NB4 (cell line): ENCODE measurements at regions not wholly inside any gene's neighbourhood (a gene's known extent, or its start where the extent isn't known, plus 50 kb on each side); places are given as distances from the start of the nearest gene placed in this dataset.

Experiments
- MYC ChIP-seq: IDR thresholded peaks from 2 replicates; pipeline ENCODE4 v1.6.1; 2011; ENCODE audit warnings: low read depth, low read length
- POLR2A ChIP-seq: IDR thresholded peaks from 2 replicates; pipeline ENCODE4 v1.6.1; 2011; ENCODE audit warnings: mild to moderate bottlenecking; ENCODE audit not compliant: insufficient read length; ENCODE audit errors: extremely low read depth
- TF ChIP-seq, protein P1 (sequence below): IDR thresholded peaks from one replicate; pipeline ENCODE4 v1.5.1; 2012; ENCODE audit warnings: low read depth, low read length
- TF ChIP-seq, protein P2 (sequence below): IDR thresholded peaks from 2 replicates; pipeline ENCODE4 v1.6.1; 2011; ENCODE audit warnings: low read depth, low read length

DNA sequence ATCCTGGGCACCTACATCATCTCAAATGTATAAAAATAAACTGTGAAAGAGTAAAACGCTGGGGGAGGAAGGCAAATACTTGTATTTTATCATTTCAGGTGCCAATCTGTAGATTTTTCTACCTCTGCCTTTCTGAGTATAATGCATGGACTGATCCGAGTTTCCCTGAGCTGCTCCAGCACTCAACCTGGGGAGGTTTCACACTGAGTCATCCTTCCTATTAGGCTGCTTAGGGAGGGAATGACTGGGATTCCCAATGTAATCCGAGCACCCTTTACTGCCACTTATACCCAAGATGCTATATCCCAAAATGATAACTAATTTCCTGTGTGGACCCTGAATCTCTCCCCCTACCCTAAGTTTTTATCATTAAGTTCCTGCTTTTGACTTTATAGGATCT, 126.6 kb downstream of the HNRNPD start:
- TF ChIP-seq POLR2A: no peak
- TF ChIP-seq, protein P1, sequence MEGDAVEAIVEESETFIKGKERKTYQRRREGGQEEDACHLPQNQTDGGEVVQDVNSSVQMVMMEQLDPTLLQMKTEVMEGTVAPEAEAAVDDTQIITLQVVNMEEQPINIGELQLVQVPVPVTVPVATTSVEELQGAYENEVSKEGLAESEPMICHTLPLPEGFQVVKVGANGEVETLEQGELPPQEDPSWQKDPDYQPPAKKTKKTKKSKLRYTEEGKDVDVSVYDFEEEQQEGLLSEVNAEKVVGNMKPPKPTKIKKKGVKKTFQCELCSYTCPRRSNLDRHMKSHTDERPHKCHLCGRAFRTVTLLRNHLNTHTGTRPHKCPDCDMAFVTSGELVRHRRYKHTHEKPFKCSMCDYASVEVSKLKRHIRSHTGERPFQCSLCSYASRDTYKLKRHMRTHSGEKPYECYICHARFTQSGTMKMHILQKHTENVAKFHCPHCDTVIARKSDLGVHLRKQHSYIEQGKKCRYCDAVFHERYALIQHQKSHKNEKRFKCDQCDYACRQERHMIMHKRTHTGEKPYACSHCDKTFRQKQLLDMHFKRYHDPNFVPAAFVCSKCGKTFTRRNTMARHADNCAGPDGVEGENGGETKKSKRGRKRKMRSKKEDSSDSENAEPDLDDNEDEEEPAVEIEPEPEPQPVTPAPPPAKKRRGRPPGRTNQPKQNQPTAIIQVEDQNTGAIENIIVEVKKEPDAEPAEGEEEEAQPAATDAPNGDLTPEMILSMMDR: no peak
- TF ChIP-seq, protein P2, sequence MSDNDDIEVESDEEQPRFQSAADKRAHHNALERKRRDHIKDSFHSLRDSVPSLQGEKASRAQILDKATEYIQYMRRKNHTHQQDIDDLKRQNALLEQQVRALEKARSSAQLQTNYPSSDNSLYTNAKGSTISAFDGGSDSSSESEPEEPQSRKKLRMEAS: no peak
- no peak for TF ChIP-seq MYC
